ENCODE measurements at regions not wholly inside any gene's neighbourhood (a gene's known extent, or its start where the extent isn't known, plus 50 kb on each side); places are given as distances from the start of the nearest gene placed in this dataset.
"Not testable (repeated sequence)": the region's sequence is repeated elsewhere in the genome, so short reads cannot be mapped to it uniquely, and the experiment has no call there.

- in situ Hi-C loops (cut with MboI; ENCODE audit: low sequenced_read_pairs), result no loop called here
These were observed 285.3 kb upstream of the FAM174A start for GRCh38 chr5:100249884-100250269.

- in situ Hi-C loops (cut with MboI; ENCODE audit: low sequenced_read_pairs), result no loop called here
These were observed 285.8 kb upstream of the FAM174A start for GRCh38 chr5:100249211-100249883.

GRCh38 chr5:100232736-100233135 is 302.4 kb upstream of the FAM174A start:
- in situ Hi-C loops (cut with MboI; ENCODE audit: low sequenced_read_pairs), result no loop called here

GRCh38 chr5:100188778-100189177 is 346.4 kb upstream of the FAM174A start:
- in situ Hi-C loops (cut with MboI; ENCODE audit: low sequenced_read_pairs), result no loop called here

GRCh38 chr5:100188339-100188738 is 346.8 kb upstream of the FAM174A start:
- in situ Hi-C loops (cut with MboI; ENCODE audit: low sequenced_read_pairs), result no loop called here

- in situ Hi-C loops (cut with MboI; ENCODE audit: low sequenced_read_pairs), result no loop called here
These were observed 349.0 kb upstream of the FAM174A start for GRCh38 chr5:100186181-100186580.

- in situ Hi-C loops (cut with MboI; ENCODE audit: low sequenced_read_pairs), result no loop called here
These were observed 352.8 kb upstream of the FAM174A start for GRCh38 chr5:100182402-100182801.

- in situ Hi-C loops (cut with MboI; ENCODE audit: low sequenced_read_pairs), result no loop called here
These were observed 359.8 kb upstream of the FAM174A start for GRCh38 chr5:100175346-100175745.

- in situ Hi-C loops (cut with MboI; ENCODE audit: low sequenced_read_pairs), result no loop called here
These were observed 369.9 kb upstream of the FAM174A start for GRCh38 chr5:100165309-100165708.

GRCh38 chr5:100161868-100162267 is 373.3 kb upstream of the FAM174A start:
- in situ Hi-C loops (cut with MboI; ENCODE audit: low sequenced_read_pairs), result no loop called here

GRCh38 chr5:100157066-100157465 is 378.1 kb upstream of the FAM174A start:
- in situ Hi-C loops (cut with MboI; ENCODE audit: low sequenced_read_pairs), result no loop called here

- in situ Hi-C loops (cut with MboI; ENCODE audit: low sequenced_read_pairs), result no loop called here
These were observed 386.9 kb upstream of the FAM174A start for GRCh38 chr5:100148239-100148638.

GRCh38 chr5:100142607-100143006 is 392.6 kb upstream of the FAM174A start:
- in situ Hi-C loops (cut with MboI; ENCODE audit: low sequenced_read_pairs), result no loop called here

GRCh38 chr5:100131161-100131560 is 404.0 kb upstream of the FAM174A start:
- in situ Hi-C loops (cut with MboI; ENCODE audit: low sequenced_read_pairs), result no loop called here

GRCh38 chr5:100130307-100130706 is 404.9 kb upstream of the FAM174A start:
- in situ Hi-C loops (cut with MboI; ENCODE audit: low sequenced_read_pairs), result no loop called here

GRCh38 chr5:100119903-100120302 is 415.3 kb upstream of the FAM174A start:
- in situ Hi-C loops (cut with MboI; ENCODE audit: low sequenced_read_pairs), result no loop called here

- in situ Hi-C loops (cut with MboI; ENCODE audit: low sequenced_read_pairs), result no loop called here
These were observed 424.7 kb upstream of the FAM174A start for GRCh38 chr5:100110497-100110896.

GRCh38 chr5:100108883-100109282 is 426.3 kb upstream of the FAM174A start:
- in situ Hi-C loops (cut with MboI; ENCODE audit: low sequenced_read_pairs), result no loop called here

- in situ Hi-C loops (cut with MboI; ENCODE audit: low sequenced_read_pairs), result not testable (repeated sequence)
These were observed 431.5 kb upstream of the FAM174A start for GRCh38 chr5:100103592-100104119.

- in situ Hi-C loops (cut with MboI; ENCODE audit: low sequenced_read_pairs), result not testable (repeated sequence)
These were observed 433.7 kb upstream of the FAM174A start for GRCh38 chr5:100101466-100101865.

GRCh38 chr5:100096328-100096727 is 438.8 kb upstream of the FAM174A start:
- in situ Hi-C loops (cut with MboI; ENCODE audit: low sequenced_read_pairs), result not testable (repeated sequence)

GRCh38 chr5:100080703-100081102 is 454.5 kb upstream of the FAM174A start:
- in situ Hi-C loops (cut with MboI; ENCODE audit: low sequenced_read_pairs), result not testable (repeated sequence)

- in situ Hi-C loops (cut with MboI; ENCODE audit: low sequenced_read_pairs), result not testable (repeated sequence)
These were observed 456.0 kb upstream of the FAM174A start for GRCh38 chr5:100079163-100079562.

Measured in HL-60/S4 (cell line).